IMR-90 (cell line): ENCODE measurements at regions not wholly inside any gene's neighbourhood (a gene's known extent, or its start where the extent isn't known, plus 50 kb on each side); places are given as distances from the start of the nearest gene placed in this dataset.

Experiments
- ATAC-seq: fragments of 200-7000 bp; cut with Tn5 transposase; 2 replicates; pipeline ENCODE4 v1.9.1; 2020; ENCODE audit warnings: low read depth, mild to moderate bottlenecking, moderate library complexity
- BruUV-seq: library from RNA; stranded (reverse); fragments of 400-500 nt; replicated peaks from 2 replicates; lab custom pipeline; 2021; lab: Mats Ljungman, UMichigan
- CTCF ChIA-PET: fragments of 300-600 bp; formaldehyde crosslinking; extraction: SDS; loops from one replicate; lab custom pipeline; 2021; ENCODE audit warnings: antibody characterized with exemption; lab: Yijun Ruan, JAX
- POLR2A ChIA-PET: fragments of 300-600 bp; sonication (Branson Sonifier 250); formaldehyde crosslinking; loops from one replicate; lab custom pipeline; 2022; ENCODE audit warnings: antibody characterized with exemption; ENCODE audit not compliant: unreplicated experiment; lab: Charles Lee
- DNase-seq: peaks from one replicate; pipeline ENCODE4 v3.0.0; 2013
- H2AFZ ChIP-seq: replicated peaks from 2 replicates; pipeline ENCODE3; 2013; ENCODE audit warnings: low read length, mild to moderate bottlenecking; ENCODE audit not compliant: poor library complexity
- H2AK5ac ChIP-seq: 2 replicates; pipeline ENCODE4 v1.6.1; 2013; ENCODE audit warnings: low read depth, low read length, inconsistent platforms
- H2AK9ac ChIP-seq: replicated peaks from 2 replicates; pipeline ENCODE3; 2013; ENCODE audit warnings: mild to moderate bottlenecking, low read depth, low read length, moderate library complexity; ENCODE audit not compliant: poor library complexity
- H2BK120ac ChIP-seq: 2 replicates; pipeline ENCODE4 v1.6.1; 2013; ENCODE audit warnings: low read depth, low read length, inconsistent platforms
- H2BK15ac ChIP-seq: 3 replicates; pipeline ENCODE4 v1.6.1; 2013; ENCODE audit warnings: low read depth, low read length, inconsistent platforms
- H2BK20ac ChIP-seq: 2 replicates; pipeline ENCODE4 v1.6.1; 2013; ENCODE audit warnings: low read depth, mild to moderate bottlenecking, inconsistent platforms, low read length, moderate library complexity
- H2BK5ac ChIP-seq: 2 replicates; pipeline ENCODE4 v1.6.1; 2013; ENCODE audit warnings: mild to moderate bottlenecking, low read depth, low read length, inconsistent platforms; ENCODE audit not compliant: poor library complexity, severe bottlenecking
- H3K14ac ChIP-seq: replicated peaks from 2 replicates; pipeline ENCODE4 v1.6.1; 2013; ENCODE audit warnings: low read depth, low read length, inconsistent platforms
- H3K18ac ChIP-seq: 2 replicates; pipeline ENCODE4 v1.6.1; 2013; ENCODE audit warnings: low read depth, low read length, control low read depth
- H3K23ac ChIP-seq: 2 replicates; pipeline ENCODE4 v1.6.1; 2013; ENCODE audit warnings: low read depth, low read length, inconsistent platforms
- H3K27ac ChIP-seq: 2 replicates; pipeline ENCODE4 v1.5.1; 2013; ENCODE audit warnings: mild to moderate bottlenecking, control low read depth, low read length; ENCODE audit not compliant: insufficient read depth
- H3K27me3 ChIP-seq: 2 replicates; pipeline ENCODE4 v1.6.1; 2013; ENCODE audit warnings: low read length; ENCODE audit not compliant: control insufficient read depth, insufficient read depth
- H3K36me3 ChIP-seq: 2 replicates; pipeline ENCODE4 v1.6.1; 2013; ENCODE audit warnings: low read length, mixed read lengths; ENCODE audit not compliant: control insufficient read depth, insufficient read depth
- H3K4ac ChIP-seq: 2 replicates; pipeline ENCODE4 v1.6.1; 2013; ENCODE audit warnings: low read depth, low read length, inconsistent platforms
- H3K4me1 ChIP-seq: 2 replicates; pipeline ENCODE4 v1.6.1; 2013; ENCODE audit warnings: low read length, mixed read lengths; ENCODE audit not compliant: control insufficient read depth, insufficient read depth
- H3K4me2 ChIP-seq: 2 replicates; pipeline ENCODE4 v1.6.1; 2013; ENCODE audit warnings: low read depth, mild to moderate bottlenecking, control low read depth, low read length, moderate library complexity
- H3K4me3 ChIP-seq: 2 replicates; pipeline ENCODE4 v1.5.1; 2013; ENCODE audit warnings: low read depth, mild to moderate bottlenecking, control low read depth, low read length, moderate library complexity; ENCODE audit not compliant: insufficient read depth
- H3K56ac ChIP-seq: 2 replicates; pipeline ENCODE4 v1.6.1; 2013; ENCODE audit warnings: low read length, inconsistent platforms; ENCODE audit not compliant: insufficient read depth; ENCODE audit errors: extremely low read depth
- H3K79me1 ChIP-seq, 2 experiments: 2 replicates each; pipeline ENCODE4 v1.6.1; 2013; ENCODE audit warnings: low read length in 2 of 2, inconsistent platforms in 1 of 2, low read depth in 1 of 2
- H3K9ac ChIP-seq: 2 replicates; pipeline ENCODE4 v1.6.1; 2013; ENCODE audit warnings: low read depth, low read length, control low read depth
- H3K9me1 ChIP-seq: 2 replicates; pipeline ENCODE4 v1.6.1; 2013; ENCODE audit warnings: low read length, inconsistent platforms; ENCODE audit not compliant: insufficient read depth
- H3K9me3 ChIP-seq: 2 replicates; pipeline ENCODE4 v1.6.1; 2013; ENCODE audit warnings: low read length; ENCODE audit not compliant: control insufficient read depth, insufficient read depth
- H4K20me1 ChIP-seq: 2 replicates; pipeline ENCODE4 v1.6.1; 2013; ENCODE audit warnings: low read length, inconsistent platforms; ENCODE audit not compliant: insufficient read depth
- H4K5ac ChIP-seq: 2 replicates; pipeline ENCODE4 v1.6.1; 2013; ENCODE audit warnings: mild to moderate bottlenecking, low read depth, low read length, control low read depth
- H4K8ac ChIP-seq, 2 experiments: 2 replicates each; pipeline ENCODE4 v1.6.1; 2013; ENCODE audit warnings: low read depth in 2 of 2, low read length in 2 of 2, control low read depth in 1 of 2, inconsistent platforms in 1 of 2
- H4K91ac ChIP-seq: 2 replicates; pipeline ENCODE4 v1.6.1; 2013; ENCODE audit warnings: low read depth, low read length, inconsistent platforms; ENCODE audit not compliant: insufficient read depth
- BHLHE40 ChIP-seq: fragments of 150-350 bp; IDR thresholded peaks from 2 replicates; pipeline ENCODE4 v1.6.1; 2016; ENCODE audit warnings: mild to moderate bottlenecking, low read depth, low read length
- CEBPB ChIP-seq: IDR thresholded peaks from 2 replicates; pipeline ENCODE4 v1.6.1; 2012; ENCODE audit warnings: low read depth, low read length, improper control_type of control experiment
- CHD1 ChIP-seq: IDR thresholded peaks from 2 replicates; pipeline ENCODE4 v1.6.1; 2012; ENCODE audit warnings: low read depth, low read length, improper control_type of control experiment
- CTCF ChIP-seq: conservative IDR thresholded peaks from 2 replicates; pipeline ENCODE4 v1.5.1; 2012; ENCODE audit warnings: mild to moderate bottlenecking, low read depth, low read length, improper control_type of control experiment
- ELK1 ChIP-seq: fragments of 150-350 bp; IDR thresholded peaks from 2 replicates; pipeline ENCODE4 v1.6.1; 2016; ENCODE audit warnings: low read depth, mild to moderate bottlenecking, low read length, moderate library complexity, borderline replicate concordance
- FOS ChIP-seq: fragments of 150-350 bp; IDR thresholded peaks from 2 replicates; pipeline ENCODE4 v1.6.1; 2016; ENCODE audit warnings: low read depth, low read length
- MAFK ChIP-seq: IDR thresholded peaks from 2 replicates; pipeline ENCODE4 v1.6.1; 2012; ENCODE audit warnings: low read depth, low read length, improper control_type of control experiment
- MAZ ChIP-seq: IDR thresholded peaks from 2 replicates; pipeline ENCODE4 v1.6.1; 2012; ENCODE audit warnings: low read depth, mild to moderate bottlenecking, low read length, improper control_type of control experiment, moderate library complexity, borderline replicate concordance
- MXI1 ChIP-seq: IDR thresholded peaks from 2 replicates; pipeline ENCODE4 v1.6.1; 2012; ENCODE audit warnings: low read depth, mild to moderate bottlenecking, low read length, moderate library complexity, borderline replicate concordance
- NFE2L2 ChIP-seq: fragments of 150-350 bp; IDR thresholded peaks from 2 replicates; pipeline ENCODE4 v1.6.1; 2016; ENCODE audit warnings: low read depth, mild to moderate bottlenecking, low read length
- POLR2A ChIP-seq: IDR thresholded peaks from 2 replicates; pipeline ENCODE4 v1.6.1; 2012; ENCODE audit warnings: mild to moderate bottlenecking, low read depth, low read length
- RAD21 ChIP-seq: IDR thresholded peaks from 2 replicates; pipeline ENCODE4 v1.6.1; 2012; ENCODE audit warnings: low read length, improper control_type of control experiment
- RCOR1 ChIP-seq: IDR thresholded peaks from 2 replicates; pipeline ENCODE4 v1.6.1; 2012; ENCODE audit warnings: mild to moderate bottlenecking, low read length, improper control_type of control experiment; ENCODE audit not compliant: insufficient replicate concordance
- RFX5 ChIP-seq: IDR thresholded peaks from 2 replicates; pipeline ENCODE4 v1.8.0; 2012; ENCODE audit warnings: low read depth, mild to moderate bottlenecking, low read length, moderate library complexity
- SMC3 ChIP-seq: fragments of 150-350 bp; IDR thresholded peaks from 2 replicates; pipeline ENCODE4 v1.6.1; 2016; ENCODE audit warnings: low read depth, mild to moderate bottlenecking, antibody characterized with exemption, low read length, moderate library complexity
- USF2 ChIP-seq: fragments of 150-350 bp; IDR thresholded peaks from 2 replicates; pipeline ENCODE4 v1.6.1; 2017; ENCODE audit warnings: mild to moderate bottlenecking, antibody characterized with exemption, low read length, low read depth
- WGBS, 2 experiments: methylation state at CpG; one replicate each; pipeline versions ENCODE4 v1.1.5 to v1.1.7; 2013; ENCODE audit warnings: missing lambda C conversion rate in 2 of 2; ENCODE audit not compliant: insufficient read length in 1 of 2; ENCODE audit errors: extremely low coverage in 2 of 2; 5-methylcytosine and 5-hydroxymethylcytosine counted together
- dilution Hi-C: fragments of 300-500 bp; cut with HindIII; formaldehyde crosslinking; loops from one replicate; pipeline ENCODE4 v1.14.3; 2018; ENCODE audit warnings: low sequenced_read_pairs; ENCODE audit not compliant: unreplicated experiment
- in situ Hi-C: fragments of 300-500 bp; cut with MboI; formaldehyde crosslinking; loops from 3 replicates; pipeline ENCODE4 v1.14.3; 2019; ENCODE audit warnings: low sequenced_read_pairs, inconsistent platforms, mixed read lengths
- intact Hi-C: fragments of 100-400 bp; cut with micrococcal nuclease; formaldehyde crosslinking; loops from 2 replicates; pipeline ENCODE4 v1.10.0; 2022

- ATAC-seq (no peak), DNase-seq (no peak)
- no peak overlapping the region for H3K9ac ChIP-seq
- TF ChIP-seq POLR2A (no peak), NFE2L2 (no peak), RCOR1 (no peak), MXI1 (no peak), CEBPB (no peak), USF2 (no peak), RFX5 (no peak), CTCF (no peak), SMC3 (no peak), MAZ (no peak), ELK1 (no peak), RAD21 (no peak), BHLHE40 (no peak), FOS (no peak), CHD1 (no peak), MAFK (no peak)
- H4K8ac ChIP-seq = no peak overlapping the region
- no peak overlapping the region for H3K4ac ChIP-seq
- no TSS peak for BruUV-seq
- no peak overlapping the region for H4K91ac ChIP-seq
- no peak overlapping the region for H4K5ac ChIP-seq
- 20% methylated on average over 1 of the region's 13 CpGs; no CpG with 5 or more reads in 1 of the 2 experiments for WGBS, 2 experiments
- H4K20me1 ChIP-seq = no peaks in the 10 kb centered on the region
- no peak overlapping the region for H3K27ac ChIP-seq
- intact Hi-C loops (no loop called here), dilution Hi-C loops (no loop called here), in situ Hi-C loops (no loop called here)
- no peak overlapping the region for H2BK120ac ChIP-seq
- H3K4me1 ChIP-seq = no peaks in the 10 kb centered on the region
- H2BK15ac ChIP-seq = no peak overlapping the region
- no peak overlapping the region for H3K4me2 ChIP-seq
- 0 out of 2 replicates have a peak, but pooled peaks cover 5% of the 10 kb centered on the region for H3K9me3 ChIP-seq
- H2AK9ac ChIP-seq = no peak overlapping the region
- no peaks in the 10 kb centered on the region for H3K36me3 ChIP-seq
- no peak overlapping the region for H2BK5ac ChIP-seq
- peaks cover 39% of the 10 kb centered on the region for H3K27me3 ChIP-seq
- H3K14ac ChIP-seq = no peak overlapping the region
- ChIA-PET CTCF (no interaction called here), POLR2A (no interaction called here)
- no peak overlapping the region for H3K18ac ChIP-seq
- H2AK5ac ChIP-seq = no peak overlapping the region
- no peak overlapping the region for H3K4me3 ChIP-seq
- H3K23ac ChIP-seq = no peak overlapping the region
- no peak overlapping the region for H2AFZ ChIP-seq
- no peak overlapping the region for H2BK20ac ChIP-seq
- no peak overlapping the region for H3K56ac ChIP-seq
- no peaks in the 10 kb centered on the region for H3K9me1 ChIP-seq
- H3K79me1 ChIP-seq = no peaks in the 10 kb centered on the region
Measured at GRCh38 chr4:1506956-1507721, 100.9 kb upstream of the NKX1-1 start.
